ENCODE measurements at regions not wholly inside any gene's neighbourhood (a gene's known extent, or its start where the extent isn't known, plus 50 kb on each side); places are given as distances from the start of the nearest gene placed in this dataset.
"Not testable (repeated sequence)": the region's sequence is repeated elsewhere in the genome, so short reads cannot be mapped to it uniquely, and the experiment has no call there.

DNA sequence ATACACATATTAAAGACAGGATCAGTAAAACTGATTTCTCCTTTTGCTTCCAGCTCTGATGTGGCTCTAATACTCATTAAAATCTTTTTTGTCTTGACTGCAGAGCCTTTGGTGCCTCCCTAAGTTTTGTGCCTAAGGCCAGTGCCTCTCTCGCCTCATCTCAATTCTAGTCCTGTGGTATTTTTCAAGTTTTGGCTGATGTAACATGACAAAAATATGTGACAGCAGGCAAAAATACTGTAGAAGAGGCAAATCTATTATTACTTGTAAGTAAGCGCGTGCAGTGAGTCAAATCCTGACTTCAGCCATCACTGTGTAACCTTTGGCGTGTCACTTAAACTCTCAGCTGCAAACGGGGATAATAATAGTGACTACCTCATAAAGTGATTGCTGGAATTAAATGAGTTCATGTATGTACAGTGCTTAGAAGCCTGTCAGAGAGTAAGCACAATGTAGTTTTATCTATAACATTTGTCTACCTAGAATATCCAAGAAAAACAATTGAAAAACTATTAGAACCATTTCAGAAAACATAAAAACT is 74.0 kb downstream of the MAB21L3 start:
- H3K9me3 Mint-ChIP-seq: no peaks in the 10 kb centered on the region
- no peaks in the 10 kb centered on the region for H3K36me3 Mint-ChIP-seq
- no peak for ATAC-seq
- no peak overlapping the region for H3K27ac Mint-ChIP-seq
- H3K4me1 Mint-ChIP-seq: no peaks in the 10 kb centered on the region
- H3K4me3 Mint-ChIP-seq: no peak overlapping the region
- H3K27me3 Mint-ChIP-seq: peaks cover 11% of the 10 kb centered on the region

DNA sequence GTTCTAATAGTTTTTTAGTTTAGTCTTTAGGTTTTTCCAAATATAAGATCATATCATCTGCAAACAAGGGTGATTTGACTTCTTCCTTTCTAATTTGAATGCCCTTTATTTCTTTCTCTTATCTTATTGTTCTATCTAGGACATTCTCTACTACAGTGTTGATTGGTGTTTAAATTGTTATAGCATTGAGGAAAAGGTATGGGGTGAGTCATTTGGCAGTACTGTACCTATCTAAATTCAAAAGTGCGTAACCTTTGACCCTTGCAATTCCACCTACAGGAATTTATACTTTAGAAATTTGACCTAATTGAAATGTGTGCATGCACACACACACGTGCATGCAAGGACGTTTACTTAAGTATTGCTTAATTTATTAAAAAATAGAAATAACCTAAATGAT is 78.3 kb downstream of the MAB21L3 start:
- Mint-ChIP-seq H3K4me1 (no peaks in the 10 kb centered on the region), H3K9me3 (no peaks in the 10 kb centered on the region), H3K4me3 (no peak overlapping the region), H3K36me3 (no peaks in the 10 kb centered on the region), H3K27me3 (peaks cover 19% of the 10 kb centered on the region), H3K27ac (no peak overlapping the region)
- no peak for ATAC-seq

GRCh38 chr1:116191294-116191693 is 80.1 kb downstream of the MAB21L3 start:
- no peak overlapping the region for H3K4me3 Mint-ChIP-seq
- no peaks in the 10 kb centered on the region for H3K4me1 Mint-ChIP-seq
- no peak for ATAC-seq
- H3K27me3 Mint-ChIP-seq: peaks cover 19% of the 10 kb centered on the region
- H3K9me3 Mint-ChIP-seq: no peaks in the 10 kb centered on the region
- no peaks in the 10 kb centered on the region for H3K36me3 Mint-ChIP-seq
- no peak overlapping the region for H3K27ac Mint-ChIP-seq

GRCh38 chr1:116193768-116194167 is 82.6 kb downstream of the MAB21L3 start:
- Mint-ChIP-seq H3K4me3 (no peak overlapping the region), H3K27ac (no peak overlapping the region), H3K4me1 (no peaks in the 10 kb centered on the region), H3K27me3 (peaks cover 33% of the 10 kb centered on the region), H3K9me3 (no peaks in the 10 kb centered on the region), H3K36me3 (no peaks in the 10 kb centered on the region)
- no peak for ATAC-seq

GRCh38 chr1:116194568-116194967 is 83.4 kb downstream of the MAB21L3 start:
- Mint-ChIP-seq H3K9me3 (no peaks in the 10 kb centered on the region), H3K27me3 (peaks cover 39% of the 10 kb centered on the region)
- ATAC-seq: no peak

GRCh38 chr1:116195077-116195868 is 84.1 kb downstream of the MAB21L3 start:
- no peak overlapping the region for H3K27ac Mint-ChIP-seq
- no peaks in the 10 kb centered on the region for H3K9me3 Mint-ChIP-seq
- no peaks in the 10 kb centered on the region for H3K36me3 Mint-ChIP-seq
- peaks cover 45% of the 10 kb centered on the region for H3K27me3 Mint-ChIP-seq
- ATAC-seq: no peak
- H3K4me3 Mint-ChIP-seq: no peak overlapping the region
- peaks cover 2% of the 10 kb centered on the region for H3K4me1 Mint-ChIP-seq

More at GRCh38 chr1:116194568-116194967, 83.4 kb downstream of the MAB21L3 start:
- H3K36me3 Mint-ChIP-seq: no peaks in the 10 kb centered on the region
- no peak overlapping the region for H3K27ac Mint-ChIP-seq
- H3K4me3 Mint-ChIP-seq: no peak overlapping the region
- no peaks in the 10 kb centered on the region for H3K4me1 Mint-ChIP-seq

DNA sequence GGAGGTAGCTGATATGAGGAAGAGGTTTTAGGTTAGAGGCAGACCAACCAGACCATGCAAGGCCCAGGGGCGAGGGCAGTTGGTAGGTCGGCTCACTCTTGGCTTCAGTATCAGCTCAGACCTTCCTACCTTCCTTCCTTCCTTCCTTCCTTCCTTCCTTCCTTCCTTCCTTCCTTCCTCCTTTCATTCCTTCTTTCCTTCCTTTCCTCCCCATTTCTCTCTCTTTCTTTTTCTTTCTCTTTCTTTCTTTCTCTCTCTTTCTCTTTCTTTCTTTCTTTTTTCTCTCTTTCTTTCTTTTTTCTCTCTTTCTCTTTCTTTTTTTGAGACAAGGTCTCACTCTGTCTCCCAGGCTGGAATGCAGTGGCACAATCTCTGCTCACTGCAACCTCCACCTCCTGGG is 89.1 kb downstream of the MAB21L3 start:
- not testable (repeated sequence) for H3K4me3 Mint-ChIP-seq, ATAC-seq, H3K4me1 Mint-ChIP-seq, H3K27ac Mint-ChIP-seq, H3K9me3 Mint-ChIP-seq, H3K36me3 Mint-ChIP-seq
- H3K27me3 Mint-ChIP-seq: peaks cover 68% of the 10 kb centered on the region

GRCh38 chr1:116201911-116202310 is 90.7 kb downstream of the MAB21L3 start:
- Mint-ChIP-seq H3K27me3 (peaks cover 66% of the 10 kb centered on the region), H3K4me1 (peaks cover 7% of the 10 kb centered on the region), H3K4me3 (no peak overlapping the region), H3K9me3 (peaks cover 5% of the 10 kb centered on the region), H3K36me3 (peaks cover 7% of the 10 kb centered on the region), H3K27ac (no peak overlapping the region)
- no peak for ATAC-seq

- H3K9me3 Mint-ChIP-seq: peaks cover 5% of the 10 kb centered on the region
- H3K36me3 Mint-ChIP-seq: peaks cover 7% of the 10 kb centered on the region
- ATAC-seq: no peak
- no peak overlapping the region for H3K4me3 Mint-ChIP-seq
- no peak overlapping the region for H3K27ac Mint-ChIP-seq
- H3K27me3 Mint-ChIP-seq: peaks cover 55% of the 10 kb centered on the region
- H3K4me1 Mint-ChIP-seq: peaks cover 7% of the 10 kb centered on the region
These were observed 92.1 kb downstream of the MAB21L3 start for GRCh38 chr1:116203181-116203723.

DNA sequence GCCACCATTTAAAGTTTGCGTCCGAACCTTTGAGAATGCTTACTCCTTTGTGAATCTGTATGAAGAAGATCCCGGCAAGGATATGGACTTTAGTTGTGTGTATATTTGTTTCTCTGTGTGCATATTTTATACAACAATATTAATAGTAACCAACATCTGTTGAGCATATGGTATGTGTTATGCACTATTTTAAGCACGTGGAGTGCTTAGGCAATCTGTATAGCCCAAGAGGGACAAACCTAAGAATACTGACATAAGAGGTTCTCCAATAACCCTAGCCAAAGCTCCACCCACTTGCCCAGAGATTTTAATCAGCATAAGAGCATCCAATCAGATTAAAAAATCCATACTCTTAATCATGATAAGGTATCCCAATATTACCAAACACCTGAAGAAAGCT is 92.7 kb downstream of the MAB21L3 start:
- Mint-ChIP-seq H3K27ac (no peak overlapping the region), H3K4me3 (no peak overlapping the region), H3K27me3 (peaks cover 55% of the 10 kb centered on the region), H3K36me3 (peaks cover 7% of the 10 kb centered on the region), H3K9me3 (peaks cover 5% of the 10 kb centered on the region), H3K4me1 (peaks cover 7% of the 10 kb centered on the region)
- no peak for ATAC-seq

- H3K9me3 Mint-ChIP-seq: peaks cover 5% of the 10 kb centered on the region
- no peak overlapping the region for H3K27ac Mint-ChIP-seq
- no peak for ATAC-seq
- H3K4me1 Mint-ChIP-seq: no peaks in the 10 kb centered on the region
- no peak overlapping the region for H3K4me3 Mint-ChIP-seq
- peaks cover 7% of the 10 kb centered on the region for H3K36me3 Mint-ChIP-seq
- peaks cover 33% of the 10 kb centered on the region for H3K27me3 Mint-ChIP-seq
These were observed 94.9 kb downstream of the MAB21L3 start for GRCh38 chr1:116205941-116206679.

DNA sequence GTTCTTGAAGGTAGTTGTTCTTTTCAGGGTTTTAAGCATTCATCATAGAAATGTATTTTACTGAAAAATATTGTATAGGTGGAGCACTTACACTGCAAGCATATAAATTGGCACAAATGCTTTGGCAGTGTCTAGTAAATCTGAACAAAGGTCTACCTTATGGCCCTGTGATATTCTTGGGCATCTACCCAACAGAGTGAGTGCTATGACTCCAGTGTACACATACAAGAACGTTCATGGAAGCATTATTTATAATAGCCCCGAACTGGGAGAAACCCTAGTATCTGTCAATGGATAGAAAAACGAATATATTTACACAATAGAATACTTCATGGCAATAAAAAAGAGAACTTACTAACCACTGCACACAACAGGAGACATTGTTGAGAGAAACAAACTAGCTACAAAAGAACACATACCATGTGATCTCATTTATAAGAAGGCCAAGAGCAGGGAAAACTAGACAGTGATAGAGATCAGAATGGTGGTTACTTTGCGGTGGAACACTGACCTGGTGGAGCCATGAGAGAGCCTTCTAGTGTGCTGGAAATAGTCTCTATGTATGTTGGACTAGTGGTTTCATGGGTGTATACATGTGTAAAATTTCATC is 96.0 kb downstream of the MAB21L3 start:
- peaks cover 5% of the 10 kb centered on the region for H3K9me3 Mint-ChIP-seq
- peaks cover 37% of the 10 kb centered on the region for H3K27me3 Mint-ChIP-seq
- no peaks in the 10 kb centered on the region for H3K4me1 Mint-ChIP-seq
- H3K4me3 Mint-ChIP-seq: no peak overlapping the region
- peaks cover 7% of the 10 kb centered on the region for H3K36me3 Mint-ChIP-seq
- ATAC-seq: no peak
- H3K27ac Mint-ChIP-seq: no peak overlapping the region

GRCh38 chr1:116208136-116208535 is 96.9 kb downstream of the MAB21L3 start:
- Mint-ChIP-seq H3K9me3 (peaks cover 5% of the 10 kb centered on the region), H3K4me1 (no peaks in the 10 kb centered on the region), H3K27me3 (peaks cover 30% of the 10 kb centered on the region), H3K4me3 (no peak overlapping the region), H3K27ac (no peak overlapping the region), H3K36me3 (peaks cover 7% of the 10 kb centered on the region)
- no peak for ATAC-seq

- Mint-ChIP-seq H3K36me3 (no peaks in the 10 kb centered on the region), H3K9me3 (no peaks in the 10 kb centered on the region), H3K27me3 (peaks cover 13% of the 10 kb centered on the region), H3K4me1 (no peaks in the 10 kb centered on the region), H3K27ac (no peak overlapping the region), H3K4me3 (no peak overlapping the region)
- no peak for ATAC-seq
These were observed 100.1 kb downstream of the MAB21L3 start for GRCh38 chr1:116211294-116211693.

DNA sequence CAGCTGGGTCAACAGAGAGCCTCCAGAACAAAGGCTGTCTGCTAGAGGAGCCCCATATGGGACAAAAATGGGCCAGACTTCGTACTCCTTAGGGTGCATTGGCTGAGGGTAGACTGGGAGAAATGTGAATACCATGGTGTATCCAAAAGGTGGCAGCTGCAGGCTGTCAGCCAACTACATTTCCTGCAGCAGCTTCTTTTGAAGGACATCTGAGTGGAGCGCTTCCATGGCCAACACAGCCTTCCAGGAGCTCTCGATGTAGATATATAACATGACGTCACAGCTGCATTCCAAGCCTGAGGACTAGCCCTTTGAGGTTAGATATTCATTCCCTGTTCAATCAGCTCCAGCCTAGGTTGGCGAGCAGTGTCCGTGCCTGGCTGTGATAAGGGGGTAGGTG is 107.7 kb downstream of the MAB21L3 start:
- no peak for ATAC-seq
- Mint-ChIP-seq H3K27ac (no peak overlapping the region), H3K9me3 (no peaks in the 10 kb centered on the region), H3K27me3 (peaks cover 10% of the 10 kb centered on the region), H3K4me1 (peaks cover 7% of the 10 kb centered on the region), H3K4me3 (no peak overlapping the region), H3K36me3 (no peaks in the 10 kb centered on the region)
